Amygdala (tissue), 56 donors: ENCODE measurements at regions not wholly inside any gene's neighbourhood (a gene's known extent, or its start where the extent isn't known, plus 50 kb on each side); places are given as distances from the start of the nearest gene placed in this dataset.
"Not testable (repeated sequence)": the region's sequence is repeated elsewhere in the genome, so short reads cannot be mapped to it uniquely, and the experiment has no call there.

Source experiments
- DNase-seq, 56 donors: peaks; one replicate each; lab custom pipeline; 2025; lab: John Stamatoyannopoulos, UW

DNA sequence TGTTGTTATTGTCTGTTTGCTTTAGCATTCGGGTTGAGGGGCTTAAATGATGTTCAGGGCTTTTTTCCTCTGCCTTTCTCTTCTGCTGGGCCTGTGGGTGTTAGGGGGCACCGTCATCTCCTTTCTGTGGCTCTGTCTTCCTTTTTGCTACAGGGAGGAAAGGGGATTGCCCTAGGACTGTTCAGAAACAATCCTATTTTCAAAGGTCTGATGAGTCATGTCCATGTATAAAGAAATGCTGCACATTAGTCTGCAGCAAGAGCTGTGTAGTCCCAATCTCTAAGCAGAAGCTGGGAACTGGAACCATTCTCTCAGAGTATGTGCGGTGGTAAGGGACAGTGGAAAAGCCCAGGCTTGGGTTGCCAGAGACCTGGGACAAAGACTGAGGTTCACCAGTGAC, 462.3 kb downstream of the OMA1 start:
- DNase-seq = no peak

GRCh38 chr1:58082596-58082995, 463.9 kb downstream of the OMA1 start:
- DNase-seq = no peak

DNA sequence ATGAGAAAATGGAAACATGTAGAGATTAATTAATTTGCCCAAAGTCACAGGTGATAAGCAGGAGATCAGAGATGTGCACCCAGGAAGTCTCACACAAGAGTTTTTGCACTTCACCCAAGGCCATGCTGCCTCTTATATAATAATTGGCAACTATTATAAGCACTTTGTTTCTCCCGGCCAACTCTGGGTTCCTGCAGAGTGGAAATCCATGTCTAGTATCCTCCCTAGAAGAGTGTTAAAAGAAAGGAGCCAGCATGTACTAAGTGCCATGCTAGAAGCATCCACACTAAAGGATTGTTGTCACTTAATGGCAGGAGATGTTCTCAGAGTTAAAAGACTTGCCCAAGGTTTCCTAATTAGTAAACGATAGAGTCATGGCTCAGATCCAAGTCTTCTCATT, 470.3 kb downstream of the OMA1 start:
- no peak for DNase-seq

GRCh38 chr1:58075188-58075578, 471.3 kb downstream of the OMA1 start:
- DNase-seq = no peak

GRCh38 chr1:58072450-58072849, 474.1 kb downstream of the OMA1 start:
- DNase-seq = no peak

- no peak for DNase-seq
Measured at GRCh38 chr1:58067082-58067481, 479.4 kb downstream of the OMA1 start.

DNA sequence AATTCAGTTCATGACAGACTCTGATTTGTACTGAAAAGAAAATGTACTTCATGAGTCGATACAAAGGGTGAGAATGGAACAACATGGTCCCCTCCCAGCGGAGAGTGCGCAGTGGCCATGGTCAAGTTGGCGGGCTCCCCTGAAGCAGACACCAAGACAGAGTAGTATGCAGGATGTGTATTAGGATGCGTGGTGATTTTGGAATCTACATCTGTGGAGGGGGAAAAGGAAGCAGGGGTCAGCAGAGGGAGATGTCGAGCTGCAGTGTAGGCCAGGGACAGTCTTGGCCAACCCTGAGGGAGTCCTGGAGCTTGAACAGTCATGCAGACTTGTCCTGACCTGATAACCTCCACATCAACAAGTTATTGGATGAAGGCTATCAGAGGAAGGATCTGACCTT, 481.0 kb downstream of the OMA1 start:
- DNase-seq = no peak

GRCh38 chr1:58064166-58064565, 482.4 kb downstream of the OMA1 start:
- no peak for DNase-seq

- DNase-seq = no peak
Measured at GRCh38 chr1:58063095-58063494, 483.4 kb downstream of the OMA1 start.

GRCh38 chr1:58062635-58063034, 483.9 kb downstream of the OMA1 start:
- DNase-seq = no peak

GRCh38 chr1:58060559-58061170, 485.9 kb downstream of the OMA1 start:
- peak in 1 of 56 donors; percentile 1 for DNase-seq

DNA sequence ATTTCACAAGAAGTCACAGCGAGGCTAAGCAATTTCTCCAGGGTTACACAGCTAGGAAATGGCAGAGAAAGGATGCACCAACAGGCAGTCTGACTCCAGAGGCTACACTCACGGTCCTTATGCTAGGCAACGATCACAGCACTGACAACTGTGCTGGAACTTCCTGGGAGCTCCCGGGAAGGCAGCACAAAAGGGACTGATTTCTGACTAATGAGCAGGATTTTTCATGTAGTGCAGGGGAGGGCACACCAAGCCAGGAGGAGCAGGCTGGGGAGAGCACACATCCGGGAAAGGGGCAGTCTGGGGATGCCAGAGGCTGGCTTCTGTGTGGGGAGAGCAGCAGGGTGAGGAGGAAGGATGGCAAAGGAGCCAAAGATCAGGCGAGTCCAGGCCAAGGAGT, 486.7 kb downstream of the OMA1 start:
- DNase-seq = no peak

DNA sequence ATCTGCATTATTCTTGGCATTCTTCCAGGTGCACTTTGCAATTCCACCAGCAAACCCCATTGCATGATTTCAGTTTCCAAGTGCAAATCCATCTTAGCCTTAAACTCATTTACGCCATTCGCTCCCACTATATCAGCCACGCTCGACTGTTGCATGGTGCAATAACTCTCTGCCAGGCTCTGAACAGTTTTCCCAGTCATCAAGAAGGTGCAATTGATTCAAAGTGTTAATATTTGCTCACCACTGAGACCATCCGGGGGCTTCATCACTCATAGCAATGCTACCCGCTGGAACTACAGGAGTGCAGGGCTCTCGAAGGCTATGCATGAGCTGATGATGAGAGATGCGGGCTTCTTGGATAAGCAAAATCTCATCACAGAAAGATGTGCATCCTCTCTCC, 488.2 kb downstream of the OMA1 start:
- DNase-seq = no peak

- DNase-seq = no peak
Measured at GRCh38 chr1:58057826-58058225, 488.7 kb downstream of the OMA1 start.

- DNase-seq = not testable (repeated sequence)
Measured at GRCh38 chr1:58051187-58051586, 495.3 kb downstream of the OMA1 start.

- peak in 5 of 56 donors; percentile 2 to 18 (median 5) for DNase-seq
Measured at GRCh38 chr1:58047265-58047858, 499.2 kb downstream of the OMA1 start.

DNA sequence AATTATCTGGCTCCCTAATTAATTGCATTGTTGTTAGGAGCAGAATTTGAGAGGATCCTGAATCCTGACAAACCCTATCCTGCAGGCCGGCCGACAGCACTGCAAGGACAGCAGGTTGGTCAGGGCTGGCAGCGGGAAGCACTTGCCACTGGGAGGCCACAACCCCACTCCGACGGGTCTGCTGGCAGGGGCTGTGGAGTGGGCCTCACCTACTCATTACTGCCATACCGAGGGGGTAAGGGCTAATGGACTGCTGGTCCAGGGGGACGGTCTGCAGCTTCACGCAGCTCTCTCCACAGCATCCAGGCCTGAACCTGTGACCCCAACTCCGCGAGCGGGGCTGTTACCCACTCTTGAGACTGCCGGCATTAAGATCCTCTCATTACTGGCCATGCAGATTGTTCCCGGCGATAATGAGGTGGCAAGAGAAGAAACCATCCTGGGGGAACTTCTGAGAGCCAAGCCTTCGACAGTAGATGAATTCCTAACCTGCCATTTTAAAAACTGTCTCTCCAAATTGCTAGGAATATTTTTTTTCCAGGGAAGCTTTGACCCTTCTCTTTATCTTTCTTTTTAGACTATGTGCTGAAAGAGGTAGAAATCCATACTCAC, 501.3 kb downstream of the OMA1 start:
- DNase-seq = no peak

DNA sequence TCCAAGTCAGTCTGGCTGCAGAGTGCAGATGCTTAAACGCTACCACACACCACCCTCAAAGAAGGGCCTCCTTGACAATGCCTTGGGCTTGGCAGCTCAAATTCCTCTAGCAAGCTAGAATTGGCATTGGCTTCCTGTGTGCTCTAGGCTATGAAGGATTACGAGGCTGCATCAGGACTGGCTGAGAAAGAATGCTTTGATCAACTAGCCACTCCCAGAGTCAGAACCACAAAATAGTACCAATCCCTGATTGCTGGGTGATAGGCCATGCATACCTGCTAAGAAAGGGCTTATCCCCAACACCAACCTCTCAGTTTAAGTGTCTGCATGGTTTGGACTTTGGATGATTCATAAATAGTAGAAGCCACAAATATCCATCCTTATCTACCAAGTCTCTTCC, 504.9 kb downstream of the OMA1 start:
- no peak for DNase-seq

GRCh38 chr1:58038574-58038973, 508.0 kb downstream of the OMA1 start:
- no peak for DNase-seq

DNA sequence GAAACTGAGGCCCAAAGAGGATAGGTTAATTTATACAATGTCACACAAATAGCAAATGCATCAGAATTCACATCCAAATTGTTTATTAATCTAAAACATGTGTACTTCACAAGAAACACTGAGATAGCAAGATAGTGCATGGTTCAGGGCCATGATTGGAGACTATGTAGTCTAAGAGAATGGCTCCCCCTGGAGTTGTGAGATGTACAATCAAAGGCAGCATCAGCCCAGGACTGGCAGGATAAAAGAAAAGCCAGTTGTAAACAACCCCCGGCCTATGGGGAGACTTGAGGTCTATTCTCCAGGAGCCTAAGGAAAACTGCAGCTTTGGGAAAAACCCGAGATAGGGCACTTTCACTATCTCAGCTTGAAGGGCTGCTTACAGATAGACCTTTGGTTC, 511.0 kb downstream of the OMA1 start:
- no peak for DNase-seq

DNA sequence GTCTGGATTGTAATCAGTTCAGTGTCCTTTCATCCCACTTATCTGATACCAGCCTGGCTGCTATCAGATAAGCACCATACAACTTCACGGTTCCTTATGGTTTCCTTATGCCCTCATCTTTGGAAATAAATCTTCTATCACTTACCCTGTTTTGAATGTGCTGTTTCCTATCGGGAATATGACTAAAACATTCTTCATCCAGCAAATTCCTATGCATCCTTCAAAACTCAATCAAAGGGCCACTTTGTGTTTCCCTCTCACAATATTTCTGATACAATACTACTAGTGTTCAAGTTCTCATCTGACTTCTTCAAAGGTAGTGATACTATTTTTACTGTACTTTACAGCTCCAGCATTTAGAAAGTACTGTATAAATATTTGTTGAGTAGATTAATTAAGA, 513.2 kb downstream of the OMA1 start:
- no peak for DNase-seq

DNA sequence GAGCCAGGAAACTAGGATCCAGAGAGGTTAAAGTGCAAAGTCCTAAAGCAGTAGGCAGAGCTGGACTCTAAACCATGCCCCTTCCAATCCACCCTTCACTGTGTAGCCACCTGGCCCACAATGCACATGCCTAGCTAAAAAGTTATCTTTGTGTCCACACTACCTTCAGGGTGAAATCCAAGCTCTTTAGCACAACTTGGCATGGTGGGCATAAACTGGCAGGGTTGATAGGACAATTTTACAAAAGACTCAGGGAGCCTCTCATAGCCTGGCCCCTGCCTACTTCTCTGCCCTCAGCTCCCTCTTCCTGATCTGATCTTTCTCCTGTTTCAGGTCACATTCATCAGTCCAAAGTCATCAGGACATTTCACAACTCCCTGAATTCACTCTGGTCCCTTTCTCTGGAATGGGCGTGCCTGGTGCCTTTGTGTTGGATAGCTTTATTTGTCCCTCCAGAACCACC, 513.9 kb downstream of the OMA1 start:
- no peak for DNase-seq
